ENCODE measurements at regions not wholly inside any gene's neighbourhood (a gene's known extent, or its start where the extent isn't known, plus 50 kb on each side); places are given as distances from the start of the nearest gene placed in this dataset.

DNA sequence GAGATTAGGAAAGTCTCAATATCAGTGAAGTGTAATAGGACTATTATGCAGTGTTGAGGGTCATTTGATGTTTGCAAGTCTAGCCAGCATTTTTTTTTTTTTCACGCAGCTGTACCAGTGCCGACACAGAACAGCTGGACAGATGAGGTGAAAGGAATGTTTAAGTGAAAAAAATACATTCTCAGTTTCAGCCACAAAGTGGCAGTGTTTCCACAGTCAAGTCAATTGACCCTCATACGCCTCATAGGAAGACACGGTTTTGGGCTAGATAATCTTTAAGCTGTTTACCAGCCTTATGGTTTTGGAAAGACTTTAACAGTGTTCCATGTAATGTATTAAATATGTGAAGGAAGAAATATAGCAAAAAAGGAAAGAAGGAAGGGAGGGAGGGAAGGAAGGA lies 349.9 kb upstream of the ANO3 start:
- 1 to 8% methylated on average over 4 of the region's 4 CpGs for WGBS, 2 donors
- Histone ChIP-seq H3K4me3 (no peak overlapping the region), H3K9me3 (no peaks in the 10 kb centered on the region), H3K27me3 (no peaks in the 10 kb centered on the region), H3K4me1 (no peaks in the 10 kb centered on the region), H3K27ac (no peak overlapping the region), H3K36me3 (no peaks in the 10 kb centered on the region)
- no peak for TF ChIP-seq EP300 (IDR thresholded peaks at IDR 0.05)
- TF ChIP-seq CTCF (IDR thresholded peaks at IDR 0.05): peak in 5 of 6 experiments; percentile 16 to 68 (median 46)
- ATAC-seq (ENCODE audit: low FRiP score in 2 of 2): peak in 1 of 2 donors; percentile 79
- DNase-seq: no peak

GRCh38 chr11:25983280-25983679 lies 348.6 kb upstream of the ANO3 start:
- Histone ChIP-seq H3K4me3 (no peak overlapping the region), H3K27ac (no peak overlapping the region), H3K9me3 (no peaks in the 10 kb centered on the region), H3K4me1 (no peaks in the 10 kb centered on the region), H3K27me3 (no peaks in the 10 kb centered on the region), H3K36me3 (no peaks in the 10 kb centered on the region)
- no peak for ATAC-seq (ENCODE audit: low FRiP score in 2 of 2)
- 88 to 89% methylated on average over 3 of the region's 3 CpGs for WGBS, 2 donors
- TF ChIP-seq EP300 (IDR thresholded peaks at IDR 0.05): no peak
- no peak for TF ChIP-seq POLR2AphosphoS5 (IDR thresholded peaks at IDR 0.05)
- TF ChIP-seq CTCF (IDR thresholded peaks at IDR 0.05): no peak
- TF ChIP-seq POLR2A (IDR thresholded peaks at IDR 0.05): no peak
- DNase-seq: no peak

GRCh38 chr11:25988178-25988577 lies 343.8 kb upstream of the ANO3 start:
- H3K9me3 ChIP-seq: no peaks in the 10 kb centered on the region
- 35 to 61% methylated on average over 2 of the region's 2 CpGs for WGBS, 2 donors
- H3K4me1 ChIP-seq: no peaks in the 10 kb centered on the region
- no peak for DNase-seq
- no peak for ATAC-seq (ENCODE audit: low FRiP score in 2 of 2)
- H3K27ac ChIP-seq: no peak overlapping the region
- no peak overlapping the region for H3K4me3 ChIP-seq
- TF ChIP-seq EP300 (IDR thresholded peaks at IDR 0.05) (no peak), POLR2A (IDR thresholded peaks at IDR 0.05) (no peak)
- H3K36me3 ChIP-seq: no peaks in the 10 kb centered on the region
- no peaks in the 10 kb centered on the region for H3K27me3 ChIP-seq

GRCh38 chr11:25990406-25990805 lies 341.5 kb upstream of the ANO3 start:
- TF ChIP-seq POLR2A (IDR thresholded peaks at IDR 0.05) (no peak), EP300 (IDR thresholded peaks at IDR 0.05) (no peak), POLR2AphosphoS5 (IDR thresholded peaks at IDR 0.05) (no peak), CTCF (IDR thresholded peaks at IDR 0.05) (no peak)
- H3K27ac ChIP-seq: no peak overlapping the region
- no peak for ATAC-seq (ENCODE audit: low FRiP score in 2 of 2)
- no peaks in the 10 kb centered on the region for H3K9me3 ChIP-seq
- DNase-seq: no peak
- H3K27me3 ChIP-seq: no peaks in the 10 kb centered on the region
- no peaks in the 10 kb centered on the region for H3K4me1 ChIP-seq
- WGBS, 2 donors: 53 to 61% methylated on average over 3 of the region's 3 CpGs
- H3K36me3 ChIP-seq: no peaks in the 10 kb centered on the region
- H3K4me3 ChIP-seq: no peak overlapping the region

- no peaks in the 10 kb centered on the region for H3K27me3 ChIP-seq
- no peak for DNase-seq
- no peak overlapping the region for H3K4me3 ChIP-seq
- no peak overlapping the region for H3K27ac ChIP-seq
- 74 to 76% methylated on average over 2 of the region's 2 CpGs for WGBS, 2 donors
- no peaks in the 10 kb centered on the region for H3K4me1 ChIP-seq
- no peaks in the 10 kb centered on the region for H3K36me3 ChIP-seq
- TF ChIP-seq POLR2AphosphoS5 (IDR thresholded peaks at IDR 0.05): no peak
- TF ChIP-seq POLR2A (IDR thresholded peaks at IDR 0.05): no peak
- TF ChIP-seq CTCF (IDR thresholded peaks at IDR 0.05): no peak
- TF ChIP-seq EP300 (IDR thresholded peaks at IDR 0.05): no peak
- H3K9me3 ChIP-seq: no peaks in the 10 kb centered on the region
- no peak for ATAC-seq (ENCODE audit: low FRiP score in 2 of 2)
Observed at GRCh38 chr11:25991476-25991875, 340.5 kb upstream of the ANO3 start.

Data from upper lobe of left lung (tissue), 6 donors.